Loucy (cell line): ENCODE measurements at regions not wholly inside any gene's neighbourhood (a gene's known extent, or its start where the extent isn't known, plus 50 kb on each side); places are given as distances from the start of the nearest gene placed in this dataset.

Experiments
- H2AFZ ChIP-seq: fragments of 200-600 bp; sonication (generic); 2 replicates; pipeline ENCODE4 v1.6.0; 2016; ENCODE audit warnings: antibody characterized with exemption, mild to moderate bottlenecking, low read length, moderate library complexity
- H3F3A ChIP-seq: fragments of 200-600 bp; 2 replicates; pipeline ENCODE4 v1.6.0; 2016; ENCODE audit warnings: antibody characterized with exemption, low read depth, mild to moderate bottlenecking
- H3K27me3 ChIP-seq: fragments of 200-600 bp; sonication (generic); 2 replicates; pipeline ENCODE4 v1.6.1; 2014; ENCODE audit warnings: low read length, mild to moderate bottlenecking; ENCODE audit not compliant: insufficient read depth, poor library complexity, severe bottlenecking
- H3K36me3 ChIP-seq: fragments of 200-600 bp; sonication (generic); 2 replicates; pipeline ENCODE4 v1.6.1; 2016; ENCODE audit warnings: low read length; ENCODE audit not compliant: insufficient read depth
- H3K4me1 ChIP-seq: fragments of 200-600 bp; sonication (generic); 2 replicates; pipeline ENCODE4 v1.5.1; 2014; ENCODE audit warnings: low read length, mild to moderate bottlenecking; ENCODE audit not compliant: insufficient read depth, poor library complexity, severe bottlenecking
- H3K4me2 ChIP-seq: fragments of 200-600 bp; sonication (generic); 2 replicates; pipeline ENCODE4 v1.6.0; 2014; ENCODE audit warnings: antibody characterized with exemption, low read length, low read depth, mild to moderate bottlenecking; ENCODE audit not compliant: poor library complexity, severe bottlenecking
- H3K4me3 ChIP-seq: fragments of 200-600 bp; sonication (generic); 2 replicates; pipeline ENCODE4 v1.5.1; 2014; ENCODE audit warnings: low read length, mild to moderate bottlenecking, mixed read lengths; ENCODE audit not compliant: poor library complexity, severe bottlenecking
- H3K79me2 ChIP-seq: fragments of 200-600 bp; sonication (generic); 2 replicates; pipeline ENCODE4 v1.6.1; 2014; ENCODE audit warnings: low read length; ENCODE audit not compliant: insufficient read depth
- H3K9ac ChIP-seq: fragments of 200-600 bp; sonication (generic); 2 replicates; pipeline ENCODE4 v1.6.0; 2014; ENCODE audit warnings: mild to moderate bottlenecking, low read depth, low read length, moderate library complexity; ENCODE audit not compliant: poor library complexity, severe bottlenecking
- H3K9me2 ChIP-seq: fragments of 200-600 bp; sonication (generic); replicated peaks from 2 replicates; pipeline ENCODE4 v1.6.1; 2016; ENCODE audit warnings: low read depth, low read length, mixed read lengths
- H3K9me3 ChIP-seq: fragments of 200-600 bp; sonication (generic); 2 replicates; pipeline ENCODE4 v1.6.1; 2014; ENCODE audit warnings: mild to moderate bottlenecking, antibody characterized with exemption, low read length, low read depth; ENCODE audit not compliant: insufficient read depth
- H4K20me1 ChIP-seq: fragments of 200-600 bp; sonication (generic); 2 replicates; pipeline ENCODE4 v1.6.0; 2014; ENCODE audit warnings: antibody characterized with exemption, low read length, mild to moderate bottlenecking; ENCODE audit not compliant: insufficient read depth, poor library complexity, severe bottlenecking
- EZH2phosphoT487 ChIP-seq: fragments of 200-600 bp; IDR thresholded peaks from 2 replicates; pipeline ENCODE4 v1.6.1; 2018; ENCODE audit warnings: antibody characterized with exemption, mild to moderate bottlenecking, moderate library complexity, borderline replicate concordance
- TF ChIP-seq, protein P1 (sequence below): fragments of 200-600 bp; sonication (generic); conservative IDR thresholded peaks from 2 replicates; pipeline ENCODE4 v1.5.1; 2014; ENCODE audit warnings: mild to moderate bottlenecking, antibody characterized with exemption, low read length

DNA sequence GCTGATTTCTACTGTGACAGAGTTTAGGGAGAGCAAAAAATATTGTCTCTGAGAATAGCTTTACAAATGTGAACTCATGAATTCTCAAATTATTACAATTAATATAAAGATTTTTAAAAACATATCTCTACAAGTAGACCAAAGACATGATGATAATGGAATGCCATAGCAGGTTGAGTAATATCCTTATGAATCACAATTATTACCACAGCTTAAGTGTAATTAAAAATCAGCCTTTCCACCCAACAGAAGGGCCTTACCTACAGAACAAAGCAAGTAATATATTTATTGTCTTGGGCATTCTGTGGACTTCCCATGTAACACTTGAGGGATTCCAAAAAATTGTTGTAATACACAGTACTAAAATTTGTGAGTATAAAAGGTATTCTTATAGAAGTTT, 1099.6 kb upstream of the GJE1 start:
- Histone ChIP-seq H3F3A (no peaks in the 10 kb centered on the region), H3K9me3 (no peaks in the 10 kb centered on the region), H3K9me2 (no peaks in the 10 kb centered on the region), H3K36me3 (no peaks in the 10 kb centered on the region), H3K27me3 (no peaks in the 10 kb centered on the region), H3K9ac (no peak overlapping the region), H3K4me1 (no peaks in the 10 kb centered on the region), H2AFZ (no peak overlapping the region), H3K4me2 (no peak overlapping the region), H3K4me3 (no peak overlapping the region), H3K79me2 (no peaks in the 10 kb centered on the region), H4K20me1 (no peaks in the 10 kb centered on the region)
- no peak for TF ChIP-seq EZH2phosphoT487
- TF ChIP-seq, protein P1, sequence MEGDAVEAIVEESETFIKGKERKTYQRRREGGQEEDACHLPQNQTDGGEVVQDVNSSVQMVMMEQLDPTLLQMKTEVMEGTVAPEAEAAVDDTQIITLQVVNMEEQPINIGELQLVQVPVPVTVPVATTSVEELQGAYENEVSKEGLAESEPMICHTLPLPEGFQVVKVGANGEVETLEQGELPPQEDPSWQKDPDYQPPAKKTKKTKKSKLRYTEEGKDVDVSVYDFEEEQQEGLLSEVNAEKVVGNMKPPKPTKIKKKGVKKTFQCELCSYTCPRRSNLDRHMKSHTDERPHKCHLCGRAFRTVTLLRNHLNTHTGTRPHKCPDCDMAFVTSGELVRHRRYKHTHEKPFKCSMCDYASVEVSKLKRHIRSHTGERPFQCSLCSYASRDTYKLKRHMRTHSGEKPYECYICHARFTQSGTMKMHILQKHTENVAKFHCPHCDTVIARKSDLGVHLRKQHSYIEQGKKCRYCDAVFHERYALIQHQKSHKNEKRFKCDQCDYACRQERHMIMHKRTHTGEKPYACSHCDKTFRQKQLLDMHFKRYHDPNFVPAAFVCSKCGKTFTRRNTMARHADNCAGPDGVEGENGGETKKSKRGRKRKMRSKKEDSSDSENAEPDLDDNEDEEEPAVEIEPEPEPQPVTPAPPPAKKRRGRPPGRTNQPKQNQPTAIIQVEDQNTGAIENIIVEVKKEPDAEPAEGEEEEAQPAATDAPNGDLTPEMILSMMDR = no peak

DNA sequence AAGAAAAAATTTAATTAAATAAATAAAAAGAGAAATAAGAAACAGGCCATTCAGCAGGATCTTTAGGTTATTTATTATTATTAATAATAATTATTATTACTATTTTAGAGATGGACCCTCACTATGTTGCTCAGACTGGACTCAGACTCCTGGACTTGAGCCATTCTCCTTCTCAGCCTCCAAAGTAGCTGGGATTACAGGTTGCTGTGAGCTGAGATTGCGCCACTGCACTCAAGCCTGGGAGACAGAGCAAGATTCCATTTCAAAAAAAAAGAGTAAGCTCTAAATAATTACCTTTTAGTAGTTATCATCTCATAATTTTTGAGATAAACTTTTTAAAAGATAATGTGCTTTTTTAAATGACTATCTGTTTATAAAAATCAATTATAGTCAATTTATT, 1102.8 kb upstream of the GJE1 start:
- Histone ChIP-seq H3K9me2 (no peaks in the 10 kb centered on the region), H3K4me3 (no peak overlapping the region), H3K27me3 (no peaks in the 10 kb centered on the region), H4K20me1 (no peaks in the 10 kb centered on the region), H3K4me2 (no peak overlapping the region), H3K9ac (no peak overlapping the region), H3F3A (no peaks in the 10 kb centered on the region), H2AFZ (no peak overlapping the region), H3K36me3 (no peaks in the 10 kb centered on the region), H3K79me2 (no peaks in the 10 kb centered on the region), H3K9me3 (no peaks in the 10 kb centered on the region), H3K4me1 (no peaks in the 10 kb centered on the region)
- TF ChIP-seq, protein P1 = no peak
- TF ChIP-seq EZH2phosphoT487 = no peak

DNA sequence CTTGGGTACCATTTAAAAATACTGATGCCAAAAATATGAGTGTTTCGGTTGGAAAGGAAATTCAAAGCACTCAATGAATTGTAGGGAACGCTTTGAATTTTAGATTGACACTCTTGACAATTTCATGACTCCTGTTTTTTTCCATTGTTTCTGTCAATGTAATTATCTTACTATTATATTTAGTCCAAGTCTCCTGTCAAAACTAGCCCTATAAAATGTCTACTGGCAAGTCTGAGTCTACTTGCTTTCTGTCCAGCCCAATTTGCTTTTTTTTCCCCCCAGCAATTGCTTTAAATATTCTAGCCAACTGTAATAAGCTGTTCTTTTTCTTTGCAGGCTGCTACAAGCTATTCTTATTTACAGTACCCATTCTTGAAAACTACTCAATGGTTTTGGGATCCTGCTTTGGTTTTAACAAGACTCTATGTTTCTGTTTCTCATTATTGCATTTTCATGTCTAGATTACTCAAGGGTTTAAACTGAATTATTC, 1103.9 kb upstream of the GJE1 start:
- Histone ChIP-seq H3K79me2 (no peaks in the 10 kb centered on the region), H3K36me3 (no peaks in the 10 kb centered on the region), H2AFZ (no peak overlapping the region), H3K4me1 (no peaks in the 10 kb centered on the region), H3K4me3 (no peak overlapping the region), H3K9me3 (no peaks in the 10 kb centered on the region), H4K20me1 (no peaks in the 10 kb centered on the region), H3F3A (no peaks in the 10 kb centered on the region), H3K4me2 (no peak overlapping the region), H3K9me2 (no peaks in the 10 kb centered on the region), H3K9ac (no peak overlapping the region), H3K27me3 (no peaks in the 10 kb centered on the region)
- TF ChIP-seq, protein P1 = no peak
- no peak for TF ChIP-seq EZH2phosphoT487
